Superior temporal gyrus (tissue), 1 donor: ENCODE measurements at regions not wholly inside any gene's neighbourhood (a gene's known extent, or its start where the extent isn't known, plus 50 kb on each side); places are given as distances from the start of the nearest gene placed in this dataset.
A peak's percentile ranks its signal among the peaks of the same experiment; 100 is the strongest.
"Not testable (repeated sequence)": the region's sequence is repeated elsewhere in the genome, so short reads cannot be mapped to it uniquely, and the experiment has no call there.

Source experiments
- DNase-seq: peaks from one replicate; pipeline ENCODE4 v3.0.0-alpha.2; 2016; ENCODE audit errors: extremely low spot score

- not testable (repeated sequence) for DNase-seq
Observed at GRCh38 chr11:33971530-33971929, 79.7 kb upstream of the LMO2 start.

- DNase-seq: peak; percentile 49
Observed at GRCh38 chr11:33970984-33971466, 79.1 kb upstream of the LMO2 start.

- no peak for DNase-seq
Observed at GRCh38 chr11:33967451-33967850, 75.6 kb upstream of the LMO2 start.

GRCh38 chr11:33965032-33965431 is 73.2 kb upstream of the LMO2 start:
- no peak for DNase-seq

GRCh38 chr11:33959855-33960400 is 68.1 kb upstream of the LMO2 start:
- DNase-seq: no peak

GRCh38 chr11:33957304-33957917 is 65.5 kb upstream of the LMO2 start:
- no peak for DNase-seq

GRCh38 chr11:33956611-33957010 is 64.7 kb upstream of the LMO2 start:
- DNase-seq: no peak

GRCh38 chr11:33953289-33953688 is 61.4 kb upstream of the LMO2 start:
- DNase-seq: no peak

GRCh38 chr11:33952805-33953204 is 60.9 kb upstream of the LMO2 start:
- DNase-seq: no peak

GRCh38 chr11:33949252-33949913 is 57.5 kb upstream of the LMO2 start:
- peak; percentile 22 for DNase-seq

- no peak for DNase-seq
Observed at GRCh38 chr11:33948494-33948893, 56.6 kb upstream of the LMO2 start.

- not testable (repeated sequence) for DNase-seq
Observed at GRCh38 chr11:33947918-33948317, 56.0 kb upstream of the LMO2 start.

GRCh38 chr11:33946930-33947329 is 55.1 kb upstream of the LMO2 start:
- no peak for DNase-seq

- no peak for DNase-seq
Observed at GRCh38 chr11:33945481-33946268, 53.8 kb upstream of the LMO2 start.

GRCh38 chr11:33944693-33945424 is 53.0 kb upstream of the LMO2 start:
- no peak for DNase-seq

GRCh38 chr11:33944345-33944692 is 52.4 kb upstream of the LMO2 start:
- no peak for DNase-seq

- no peak for DNase-seq
Observed at GRCh38 chr11:33942954-33943353, 51.1 kb upstream of the LMO2 start.

- DNase-seq: no peak
Observed at GRCh38 chr11:33941637-33942160, 49.8 kb upstream of the LMO2 start.
